GM13977 (cell line): ENCODE measurements at regions not wholly inside any gene's neighbourhood (a gene's known extent, or its start where the extent isn't known, plus 50 kb on each side); places are given as distances from the start of the nearest gene placed in this dataset.

Experiments used
- DNase-seq: peaks from one replicate; pipeline ENCODE4 v3.0.0; 2012; ENCODE audit warnings: low spot score
- CTCF ChIP-seq: IDR thresholded peaks from 2 replicates; pipeline ENCODE4 v1.5.1; 2012; ENCODE audit warnings: mild to moderate bottlenecking, control low read depth; ENCODE audit not compliant: insufficient read depth; ENCODE audit errors: extremely low read depth, missing control alignments
- in situ Hi-C: fragments of 300-500 bp; cut with MboI; formaldehyde crosslinking; loops from one replicate; pipeline ENCODE4 v1.12.0; 2022; ENCODE audit warnings: low sequenced_read_pairs, low pct_unique_long_range_greater_than_20kb, mixed read lengths, inconsistent platforms; ENCODE audit not compliant: unreplicated experiment

- DNase-seq: no peak
- in situ Hi-C loops: no loop called here
- TF ChIP-seq CTCF: no peak
Measured at GRCh38 chr2:136665736-136666135, 99.6 kb upstream of the THSD7B start.

DNA sequence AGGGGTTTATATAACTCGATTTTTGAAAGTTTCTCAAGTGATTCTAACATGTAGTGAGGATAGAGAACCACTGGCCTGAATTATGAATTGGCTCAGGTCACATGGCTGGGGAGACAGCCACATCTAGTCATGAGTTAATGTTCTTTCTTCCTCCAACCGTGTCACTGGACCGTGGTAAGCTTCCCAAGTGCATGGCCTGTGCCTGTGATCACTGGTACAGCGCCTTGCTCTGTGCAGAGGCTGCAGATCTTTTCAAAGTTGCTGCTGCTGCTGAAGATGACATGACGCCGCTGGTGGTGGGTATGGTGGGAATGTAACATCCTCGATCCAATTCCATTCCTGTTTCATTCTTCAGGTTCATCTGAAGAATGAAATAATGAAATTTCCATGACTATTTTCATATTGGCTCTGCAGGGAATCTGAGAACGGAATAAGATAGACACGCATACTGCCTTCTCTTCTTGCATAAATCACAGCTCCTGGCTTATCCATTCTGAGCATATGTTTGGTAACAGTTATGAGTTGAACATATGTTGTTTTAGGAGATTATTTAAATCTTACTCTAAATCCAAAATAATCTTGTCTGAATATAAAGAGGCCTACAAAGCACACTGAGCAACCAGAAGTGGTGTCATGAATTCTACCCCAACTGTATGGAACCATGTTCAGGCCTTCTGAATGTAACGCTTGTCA, 100.5 kb upstream of the THSD7B start:
- no peak for TF ChIP-seq CTCF
- in situ Hi-C loops: no loop called here
- no peak for DNase-seq

DNA sequence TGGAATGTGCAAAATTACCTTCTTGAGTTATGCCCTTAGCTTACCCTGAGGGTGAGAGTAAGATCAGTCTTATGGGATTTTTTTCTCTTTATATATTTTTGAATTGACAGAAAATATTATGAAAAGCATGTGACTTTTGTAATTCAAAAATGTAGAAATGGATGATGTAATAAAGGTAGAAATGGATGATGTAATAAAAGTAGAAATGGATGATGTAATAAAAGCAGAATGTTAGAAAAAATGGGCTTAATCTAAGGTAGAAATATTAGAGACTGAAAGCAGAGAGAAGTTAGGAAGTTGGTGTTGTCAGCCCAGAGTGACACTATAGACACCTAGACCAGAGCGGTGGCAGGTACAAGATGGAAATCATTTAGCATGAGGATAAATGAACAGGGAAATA, 107.1 kb upstream of the THSD7B start:
- no peak for TF ChIP-seq CTCF
- in situ Hi-C loops: no loop called here
- DNase-seq: no peak

DNA sequence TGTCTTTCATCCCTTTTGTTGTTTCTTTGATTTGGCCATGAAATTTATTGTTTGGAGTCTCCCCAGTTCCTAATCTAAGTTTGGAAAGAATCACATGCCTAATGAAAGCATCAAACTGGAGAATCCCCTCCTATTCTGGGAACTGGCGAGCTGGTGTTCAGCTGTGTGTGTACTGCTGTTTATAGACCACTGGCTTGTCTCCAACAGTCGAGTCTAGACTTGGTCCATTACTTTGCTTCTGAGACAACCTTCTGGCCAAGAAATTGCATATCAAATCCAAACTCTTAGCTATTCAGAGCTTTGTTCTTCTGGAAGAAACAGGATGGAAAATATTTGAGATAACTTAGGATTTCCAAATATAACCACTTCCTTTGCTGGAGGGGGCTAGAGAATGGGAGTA, 111.5 kb upstream of the THSD7B start:
- in situ Hi-C loops: no loop called here
- TF ChIP-seq CTCF: no peak
- no peak for DNase-seq

- DNase-seq: no peak
- in situ Hi-C loops: no loop called here
- TF ChIP-seq CTCF: no peak
Measured at GRCh38 chr2:136651456-136652010, 113.8 kb upstream of the THSD7B start.

DNA sequence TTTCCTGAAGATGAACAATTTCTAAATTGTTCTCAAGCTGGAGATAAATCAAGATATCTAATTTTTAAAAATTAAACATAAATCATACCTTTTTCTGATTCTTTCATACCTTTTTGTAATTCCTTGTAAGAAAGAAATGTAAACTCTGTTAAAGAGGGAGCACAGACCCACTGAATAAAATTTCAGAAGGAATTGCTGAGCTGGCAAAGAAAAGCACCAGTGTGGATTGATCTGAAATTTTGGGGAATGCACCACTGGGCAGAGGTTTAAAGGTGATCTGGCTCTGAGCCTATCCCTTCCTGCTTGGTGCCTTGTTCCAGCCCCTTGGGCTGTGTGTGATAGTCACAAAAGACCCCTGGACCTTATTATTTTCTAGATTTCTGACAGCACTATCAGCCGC, 118.3 kb upstream of the THSD7B start:
- no peak for DNase-seq
- TF ChIP-seq CTCF: no peak
- in situ Hi-C loops: no loop called here
